DMS153 (cell line): ENCODE measurements at regions not wholly inside any gene's neighbourhood (a gene's known extent, or its start where the extent isn't known, plus 50 kb on each side); places are given as distances from the start of the nearest gene placed in this dataset.
"Not testable (repeated sequence)": the region's sequence is repeated elsewhere in the genome, so short reads cannot be mapped to it uniquely, and the experiment has no call there.

Source experiments
- DNase-seq: peaks from one replicate; lab custom pipeline; 2025; lab: John Stamatoyannopoulos, UW

GRCh38 chr6:50995036-50995435 is 176.4 kb downstream of the TFAP2B start:
- no peak for DNase-seq

- no peak for DNase-seq
Measured at GRCh38 chr6:50998905-50999304, 180.2 kb downstream of the TFAP2B start.

GRCh38 chr6:51001399-51001798 is 182.7 kb downstream of the TFAP2B start:
- DNase-seq = no peak

- DNase-seq = no peak
Measured at GRCh38 chr6:51004380-51004779, 185.7 kb downstream of the TFAP2B start.

- DNase-seq = no peak
Measured at GRCh38 chr6:51005779-51006178, 187.1 kb downstream of the TFAP2B start.

GRCh38 chr6:51007237-51007636 is 188.6 kb downstream of the TFAP2B start:
- DNase-seq = no peak

GRCh38 chr6:51008693-51009092 is 190.0 kb downstream of the TFAP2B start:
- not testable (repeated sequence) for DNase-seq

- no peak for DNase-seq
Measured at GRCh38 chr6:51013376-51013775, 194.7 kb downstream of the TFAP2B start.

GRCh38 chr6:51015394-51015793 is 196.7 kb downstream of the TFAP2B start:
- no peak for DNase-seq

- no peak for DNase-seq
Measured at GRCh38 chr6:51016489-51016888, 197.8 kb downstream of the TFAP2B start.

- DNase-seq = peak; percentile 19
Measured at GRCh38 chr6:51019806-51020205, 201.1 kb downstream of the TFAP2B start.

- no peak for DNase-seq
Measured at GRCh38 chr6:51021171-51021570, 202.5 kb downstream of the TFAP2B start.

- no peak for DNase-seq
Measured at GRCh38 chr6:51024126-51024525, 205.5 kb downstream of the TFAP2B start.

GRCh38 chr6:51025082-51025777 is 206.6 kb downstream of the TFAP2B start:
- no peak for DNase-seq

GRCh38 chr6:51027283-51028065 is 208.8 kb downstream of the TFAP2B start:
- DNase-seq = no peak

- DNase-seq = no peak
Measured at GRCh38 chr6:51028276-51028675, 209.6 kb downstream of the TFAP2B start.

- no peak for DNase-seq
Measured at GRCh38 chr6:51029561-51029960, 210.9 kb downstream of the TFAP2B start.

- peak; percentile 17 for DNase-seq
Measured at GRCh38 chr6:51045548-51045947, 226.9 kb downstream of the TFAP2B start.

- DNase-seq = no peak
Measured at GRCh38 chr6:51049288-51049982, 230.8 kb downstream of the TFAP2B start.

- DNase-seq = no peak
Measured at GRCh38 chr6:51049983-51050877, 231.6 kb downstream of the TFAP2B start.

- DNase-seq = not testable (repeated sequence)
Measured at GRCh38 chr6:51052716-51053115, 234.0 kb downstream of the TFAP2B start.

GRCh38 chr6:51055316-51055715 is 236.6 kb downstream of the TFAP2B start:
- not testable (repeated sequence) for DNase-seq
